Loucy (cell line): ENCODE measurements at regions not wholly inside any gene's neighbourhood (a gene's known extent, or its start where the extent isn't known, plus 50 kb on each side); places are given as distances from the start of the nearest gene placed in this dataset.

ENCODE experiments used
- CTCF ChIP-seq: fragments of 200-600 bp; sonication (generic); conservative IDR thresholded peaks from 2 replicates; pipeline ENCODE4 v1.5.1; 2014; ENCODE audit warnings: mild to moderate bottlenecking, antibody characterized with exemption, low read length
- EZH2phosphoT487 ChIP-seq: fragments of 200-600 bp; IDR thresholded peaks from 2 replicates; pipeline ENCODE4 v1.6.1; 2018; ENCODE audit warnings: antibody characterized with exemption, mild to moderate bottlenecking, moderate library complexity, borderline replicate concordance

- no peak for TF ChIP-seq EZH2phosphoT487
- TF ChIP-seq CTCF = no peak
Measured at GRCh38 chr13:38498271-38498670, 148.6 kb downstream of the UFM1 start.
